Esophagus muscularis mucosa (tissue), 4 donors: ENCODE measurements at regions not wholly inside any gene's neighbourhood (a gene's known extent, or its start where the extent isn't known, plus 50 kb on each side); places are given as distances from the start of the nearest gene placed in this dataset.

Source experiments
- DNase-seq: peaks from one replicate; pipeline ENCODE4 v3.0.0-alpha.2; 2017; ENCODE audit errors: extremely low spot score
- H3K27ac ChIP-seq, 4 donors: fragments of 200-600 bp; sonication (generic); replicated peaks in 1 of 4; 1 replicate in 3 of 4; 2 replicates in 1 of 4; pipeline ENCODE4 v1.5.1; 2016 to 2019; ENCODE audit warnings: mild to moderate bottlenecking in 1 of 4
- H3K27me3 ChIP-seq, 4 donors: fragments of 200-600 bp; sonication (generic); one replicate each; pipeline versions ENCODE4 v1.5.1 to v1.6.0; 2016 to 2019
- H3K36me3 ChIP-seq, 4 donors: fragments of 200-600 bp; sonication (generic); one replicate each; pipeline ENCODE4 v1.5.1; 2016 to 2019
- H3K4me1 ChIP-seq, 4 donors: fragments of 200-600 bp; sonication (generic); one replicate each; pipeline ENCODE4 v1.5.1; 2016 to 2019
- H3K4me3 ChIP-seq, 4 donors: fragments of 200-600 bp; sonication (generic); 1 replicate in 2 of 4; 2 replicates in 2 of 4; pipeline ENCODE4 v1.5.1; 2016 to 2019; ENCODE audit warnings: mild to moderate bottlenecking in 4 of 4, moderate library complexity in 1 of 4
- H3K9me3 ChIP-seq, 4 donors: fragments of 200-600 bp; sonication (generic); 1 replicate in 3 of 4; 2 replicates in 1 of 4; pipeline ENCODE4 v1.5.1; 2016 to 2019
- CTCF ChIP-seq, 3 experiments: fragments of 200-600 bp in 2 of 3; fragments of 450-650 bp in 1 of 3; sonication (generic) in 2 of 3; IDR thresholded peaks; one replicate each; pipeline ENCODE4 v1.5.1; 2017 to 2019; ENCODE audit warnings: antibody characterized with exemption in 3 of 3, mild to moderate bottlenecking in 2 of 3, moderate library complexity in 1 of 3
- EP300 ChIP-seq: sonication (generic); formaldehyde crosslinking; IDR thresholded peaks from one replicate; pipeline ENCODE4 v1.6.1; 2017; ENCODE audit warnings: antibody characterized with exemption
- POLR2A ChIP-seq: fragments of 450-650 bp; IDR thresholded peaks from one replicate; pipeline ENCODE4 v1.6.1; 2017; ENCODE audit warnings: antibody characterized with exemption, moderate library complexity, mild to moderate bottlenecking, low read depth
- POLR2AphosphoS5 ChIP-seq, 2 donors: sonication (generic); formaldehyde crosslinking; IDR thresholded peaks; one replicate each; pipeline ENCODE4 v1.6.1; 2017; ENCODE audit warnings: antibody characterized with exemption in 2 of 2
- WGBS: methylation state at CpG from one replicate; pipeline ENCODE4 v1.1.5; 2018; 5-methylcytosine and 5-hydroxymethylcytosine counted together
- intact Hi-C: fragments of 100-400 bp; cut with DNase I; formaldehyde crosslinking; loops from one replicate; pipeline ENCODE4 v1.15.1; 2023

- Histone ChIP-seq H3K4me3 (no peak overlapping the region), H3K9me3 (no peaks in the 10 kb centered on the region), H3K36me3 (no peaks in the 10 kb centered on the region), H3K27me3 (no peaks in the 10 kb centered on the region), H3K27ac (no peak overlapping the region), H3K4me1 (peaks cover 0 to 13% (median 0%) of the 10 kb centered on the region in 4 donors)
- TF ChIP-seq CTCF (IDR thresholded peaks at IDR 0.05) (no peak), EP300 (no peak), POLR2AphosphoS5 (IDR thresholded peaks at IDR 0.05) (no peak), POLR2A (no peak)
- 57% methylated on average over 2 of the region's 2 CpGs for WGBS
- no peak for DNase-seq
- intact Hi-C loops, result no loop called here
Measured at GRCh38 chr12:30023186-30023585, 239.4 kb upstream of the TMTC1 start.

GRCh38 chr12:30021051-30021833 is 237.5 kb upstream of the TMTC1 start:
- H3K4me1 ChIP-seq, result peaks cover 0 to 18% (median 0%) of the 10 kb centered on the region in 4 donors
- TF ChIP-seq EP300 (no peak), POLR2AphosphoS5 (IDR thresholded peaks at IDR 0.05) (no peak), POLR2A (no peak), CTCF (IDR thresholded peaks at IDR 0.05) (no peak)
- no peaks in the 10 kb centered on the region for H3K9me3 ChIP-seq
- no peaks in the 10 kb centered on the region for H3K27me3 ChIP-seq
- DNase-seq, result no peak
- WGBS, result 70% methylated on average over 2 of the region's 2 CpGs
- intact Hi-C loops, result no loop called here
- H3K4me3 ChIP-seq, result no peak overlapping the region
- H3K27ac ChIP-seq, result no peak overlapping the region
- H3K36me3 ChIP-seq, result no peaks in the 10 kb centered on the region

- H3K4me3 ChIP-seq, result no peak overlapping the region
- no peaks in the 10 kb centered on the region for H3K9me3 ChIP-seq
- DNase-seq, result no peak
- intact Hi-C loops, result no loop called here
- no peaks in the 10 kb centered on the region for H3K27me3 ChIP-seq
- TF ChIP-seq EP300, result no peak
- no peak for TF ChIP-seq POLR2AphosphoS5 (IDR thresholded peaks at IDR 0.05)
- TF ChIP-seq POLR2A, result no peak
- TF ChIP-seq CTCF (IDR thresholded peaks at IDR 0.05), result no peak
- 70% methylated on average over 4 of the region's 4 CpGs for WGBS
- no peak overlapping the region for H3K27ac ChIP-seq
- no peaks in the 10 kb centered on the region for H3K36me3 ChIP-seq
- H3K4me1 ChIP-seq, result peaks cover 0 to 26% (median 0%) of the 10 kb centered on the region in 4 donors
Measured at GRCh38 chr12:30019366-30020140, 235.8 kb upstream of the TMTC1 start.

GRCh38 chr12:30016540-30017055 is 232.9 kb upstream of the TMTC1 start:
- H3K9me3 ChIP-seq, result no peaks in the 10 kb centered on the region
- H3K27ac ChIP-seq, result no peak overlapping the region
- 87% methylated on average over 10 of the region's 10 CpGs for WGBS
- intact Hi-C loops, result no loop called here
- TF ChIP-seq POLR2AphosphoS5 (IDR thresholded peaks at IDR 0.05), result no peak
- no peak for TF ChIP-seq CTCF (IDR thresholded peaks at IDR 0.05)
- TF ChIP-seq POLR2A, result no peak
- no peak for TF ChIP-seq EP300
- no peak overlapping the region for H3K4me3 ChIP-seq
- H3K27me3 ChIP-seq, result no peaks in the 10 kb centered on the region
- no peaks in the 10 kb centered on the region for H3K36me3 ChIP-seq
- H3K4me1 ChIP-seq, result peaks cover 0 to 13% (median 0%) of the 10 kb centered on the region in 4 donors
- DNase-seq, result no peak
